ENCODE measurements at regions not wholly inside any gene's neighbourhood (a gene's known extent, or its start where the extent isn't known, plus 50 kb on each side); places are given as distances from the start of the nearest gene placed in this dataset.

GRCh38 chr14:100471441-100472093 is 115.7 kb downstream of the BEGAIN start:
- Mint-ChIP-seq H3K27me3 (ENCODE audit: low read depth) (no peaks in the 10 kb centered on the region), H3K27ac (no peak overlapping the region)

GRCh38 chr14:100472094-100472455 is 115.1 kb downstream of the BEGAIN start:
- H3K27ac Mint-ChIP-seq, result no peak overlapping the region
- TF ChIP-seq CTCF (IDR thresholded peaks at IDR 0.05; ENCODE audit: unreplicated experiment), result no peak

More at GRCh38 chr14:100471441-100472093, 115.7 kb downstream of the BEGAIN start:
- peaks cover 1% of the 10 kb centered on the region for H3K4me1 Mint-ChIP-seq
- no peak for TF ChIP-seq CTCF (IDR thresholded peaks at IDR 0.05; ENCODE audit: unreplicated experiment)
- peaks cover 6% of the 10 kb centered on the region for H3K36me3 Mint-ChIP-seq
- no peak for DNase-seq (ENCODE audit: low spot score in 2 of 2, unreplicated experiment in 2 of 2)
- no peaks in the 10 kb centered on the region for H3K9me3 Mint-ChIP-seq
- H3K4me3 Mint-ChIP-seq, result no peak overlapping the region

GRCh38 chr14:100472491-100472890 is 114.7 kb downstream of the BEGAIN start:
- Mint-ChIP-seq H3K4me3 (no peak overlapping the region), H3K27ac (no peak overlapping the region), H3K9me3 (no peaks in the 10 kb centered on the region), H3K27me3 (ENCODE audit: low read depth) (no peaks in the 10 kb centered on the region), H3K4me1 (peaks cover 8% of the 10 kb centered on the region), H3K36me3 (peaks cover 6% of the 10 kb centered on the region)
- TF ChIP-seq CTCF (IDR thresholded peaks at IDR 0.05; ENCODE audit: unreplicated experiment), result no peak
- DNase-seq (ENCODE audit: low spot score in 2 of 2, unreplicated experiment in 2 of 2), result no peak

More at GRCh38 chr14:100472094-100472455, 115.1 kb downstream of the BEGAIN start:
- DNase-seq (ENCODE audit: low spot score in 2 of 2, unreplicated experiment in 2 of 2), result no peak
- Mint-ChIP-seq H3K4me1 (peaks cover 4% of the 10 kb centered on the region), H3K9me3 (no peaks in the 10 kb centered on the region), H3K4me3 (no peak overlapping the region), H3K27me3 (ENCODE audit: low read depth) (no peaks in the 10 kb centered on the region), H3K36me3 (peaks cover 6% of the 10 kb centered on the region)

DNA sequence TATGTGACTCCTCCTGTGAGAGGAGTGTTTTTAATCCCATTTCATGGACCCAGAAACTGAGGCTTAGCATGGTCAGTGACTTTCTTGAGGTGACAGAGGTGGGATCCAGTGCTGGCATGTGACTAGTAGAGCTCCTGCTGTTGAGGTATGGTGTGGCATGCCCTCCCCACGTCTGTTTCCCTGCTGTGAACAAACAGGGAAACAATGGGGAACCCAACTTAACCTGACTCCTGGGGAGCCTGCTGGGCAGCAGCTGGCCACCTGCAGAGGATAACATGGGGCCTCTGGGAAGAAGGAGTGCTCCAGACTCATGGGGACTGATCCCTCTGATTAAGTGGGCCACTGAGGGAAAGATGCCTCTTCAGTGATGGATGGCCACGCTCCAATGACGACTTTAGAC is 114.0 kb downstream of the BEGAIN start:
- Mint-ChIP-seq H3K27me3 (ENCODE audit: low read depth) (no peaks in the 10 kb centered on the region), H3K27ac (no peak overlapping the region), H3K36me3 (peaks cover 6% of the 10 kb centered on the region), H3K9me3 (no peaks in the 10 kb centered on the region), H3K4me1 (peaks cover 9% of the 10 kb centered on the region), H3K4me3 (no peak overlapping the region)
- DNase-seq (ENCODE audit: low spot score in 2 of 2, unreplicated experiment in 2 of 2), result no peak
- no peak for TF ChIP-seq CTCF (IDR thresholded peaks at IDR 0.05; ENCODE audit: unreplicated experiment)

DNA sequence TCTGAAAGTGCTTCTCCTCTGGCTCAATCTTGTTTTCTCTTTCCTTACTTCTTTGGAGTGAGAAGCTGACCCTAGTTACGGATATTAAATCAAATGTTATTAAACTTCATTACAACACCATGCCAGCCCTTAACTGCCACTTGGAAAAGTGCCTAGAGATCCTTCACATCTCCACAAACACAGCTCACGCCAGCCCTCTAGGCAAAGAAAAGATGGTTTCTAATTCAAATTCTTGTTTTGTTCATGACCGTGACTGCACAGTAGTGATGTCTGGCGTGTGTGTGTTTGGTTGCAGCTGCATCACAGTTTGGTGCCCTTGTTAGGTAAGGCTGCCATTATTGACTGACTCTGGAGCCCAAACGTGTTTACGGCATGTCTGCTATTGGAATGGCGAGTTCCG is 113.0 kb downstream of the BEGAIN start:
- Mint-ChIP-seq H3K27ac (no peak overlapping the region), H3K4me3 (no peak overlapping the region), H3K4me1 (peaks cover 9% of the 10 kb centered on the region), H3K9me3 (no peaks in the 10 kb centered on the region), H3K36me3 (peaks cover 6% of the 10 kb centered on the region), H3K27me3 (ENCODE audit: low read depth) (no peaks in the 10 kb centered on the region)
- no peak for TF ChIP-seq CTCF (IDR thresholded peaks at IDR 0.05; ENCODE audit: unreplicated experiment)
- no peak for DNase-seq (ENCODE audit: low spot score in 2 of 2, unreplicated experiment in 2 of 2)

DNA sequence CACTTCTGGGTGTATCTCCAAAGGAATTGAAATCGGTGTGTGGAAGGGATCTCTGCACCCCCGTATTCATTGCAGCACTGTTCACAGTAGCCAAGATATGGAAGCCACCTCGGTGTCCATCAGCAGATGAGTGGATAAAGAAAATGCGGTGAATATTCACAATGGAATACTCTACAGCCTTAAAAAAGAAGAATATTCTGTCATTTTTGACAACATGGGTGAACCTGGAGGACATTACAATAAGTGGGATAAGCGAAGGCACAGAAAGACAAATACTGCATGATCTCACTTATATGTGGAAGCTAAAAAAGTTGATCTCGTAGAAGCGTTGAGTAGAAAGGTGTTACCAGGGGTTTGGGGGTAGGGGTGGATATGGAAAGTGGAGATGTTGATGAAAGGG is 111.9 kb downstream of the BEGAIN start:
- no peak for DNase-seq (ENCODE audit: low spot score in 2 of 2, unreplicated experiment in 2 of 2)
- no peak for TF ChIP-seq CTCF (IDR thresholded peaks at IDR 0.05; ENCODE audit: unreplicated experiment)
- H3K27ac Mint-ChIP-seq, result no peak overlapping the region
- H3K4me3 Mint-ChIP-seq, result no peak overlapping the region
- no peaks in the 10 kb centered on the region for H3K9me3 Mint-ChIP-seq
- no peaks in the 10 kb centered on the region for H3K27me3 Mint-ChIP-seq (ENCODE audit: low read depth)
- H3K4me1 Mint-ChIP-seq, result peaks cover 9% of the 10 kb centered on the region
- no peaks in the 10 kb centered on the region for H3K36me3 Mint-ChIP-seq
